DOHH2 (cell line): ENCODE measurements at regions not wholly inside any gene's neighbourhood (a gene's known extent, or its start where the extent isn't known, plus 50 kb on each side); places are given as distances from the start of the nearest gene placed in this dataset.

Experiments used
- H3F3A ChIP-seq: fragments of 200-600 bp; sonication (generic), shearing (Covaris generic); 2 replicates; pipeline ENCODE4 v1.6.0; 2016; ENCODE audit warnings: antibody characterized with exemption, mild to moderate bottlenecking; ENCODE audit not compliant: control insufficient read depth, insufficient read depth
- H3K27ac ChIP-seq: fragments of 200-600 bp; sonication (generic); 2 replicates; pipeline ENCODE4 v1.5.1; 2014; ENCODE audit warnings: low read depth, mild to moderate bottlenecking, low read length, moderate library complexity
- H3K27me3 ChIP-seq: fragments of 200-600 bp; sonication (generic); 2 replicates; pipeline ENCODE4 v1.6.1; 2014; ENCODE audit warnings: mild to moderate bottlenecking, low read length, mixed read lengths; ENCODE audit not compliant: control insufficient read depth
- H3K36me3 ChIP-seq: fragments of 200-600 bp; sonication (generic); 2 replicates; pipeline ENCODE4 v1.6.1; 2014; ENCODE audit warnings: mild to moderate bottlenecking, low read length, moderate library complexity, mixed read lengths; ENCODE audit not compliant: control insufficient read depth
- H3K4me1 ChIP-seq: fragments of 200-600 bp; sonication (generic); 2 replicates; pipeline ENCODE4 v1.6.1; 2014; ENCODE audit warnings: mild to moderate bottlenecking, low read length, mixed read lengths; ENCODE audit not compliant: control insufficient read depth
- H3K4me2 ChIP-seq: fragments of 200-600 bp; sonication (generic); 2 replicates; pipeline ENCODE4 v1.6.0; 2014; ENCODE audit warnings: mild to moderate bottlenecking, low read length, moderate library complexity
- H3K4me3 ChIP-seq: fragments of 200-600 bp; sonication (generic); 2 replicates; pipeline ENCODE4 v1.5.1; 2014; ENCODE audit warnings: mild to moderate bottlenecking, low read length, mixed read lengths
- H3K79me2 ChIP-seq: fragments of 200-600 bp; sonication (generic); 2 replicates; pipeline ENCODE4 v1.6.1; 2014; ENCODE audit warnings: mild to moderate bottlenecking, low read length, mixed read lengths; ENCODE audit not compliant: control insufficient read depth
- H3K9me2 ChIP-seq: fragments of 200-600 bp; sonication (generic); replicated peaks from 2 replicates; pipeline ENCODE4 v1.6.1; 2014; ENCODE audit warnings: mild to moderate bottlenecking, low read length, mixed read lengths; ENCODE audit not compliant: control insufficient read depth
- H3K9me3 ChIP-seq: fragments of 200-600 bp; sonication (generic); 2 replicates; pipeline ENCODE4 v1.6.1; 2014; ENCODE audit warnings: antibody characterized with exemption, low read length, mixed read lengths; ENCODE audit not compliant: control insufficient read depth, insufficient read depth
- H4K20me1 ChIP-seq: fragments of 200-600 bp; sonication (generic); 2 replicates; pipeline ENCODE4 v1.6.0; 2014; ENCODE audit warnings: low read depth, mild to moderate bottlenecking, antibody characterized with exemption, low read length, moderate library complexity; ENCODE audit not compliant: control insufficient read depth, insufficient read depth
- CTCF ChIP-seq: fragments of 200-600 bp; sonication (generic); IDR thresholded peaks from one replicate; pipeline ENCODE4 v1.5.1; 2014; ENCODE audit warnings: antibody characterized with exemption, mild to moderate bottlenecking, low read depth, low read length; ENCODE audit not compliant: poor library complexity, severe bottlenecking
- EZH2phosphoT487 ChIP-seq: fragments of 200-600 bp; sonication (generic); IDR thresholded peaks from 2 replicates; pipeline ENCODE4 v1.6.1; 2017; ENCODE audit warnings: borderline replicate concordance, mild to moderate bottlenecking, antibody characterized with exemption, low read length, moderate library complexity, mixed read lengths

GRCh38 chr2:187001248-187001647 is 152.3 kb upstream of the ZSWIM2 start:
- TF ChIP-seq EZH2phosphoT487 = no peak
- no peak for TF ChIP-seq CTCF
- H3K27me3 ChIP-seq = no peaks in the 10 kb centered on the region
- no peaks in the 10 kb centered on the region for H3K9me2 ChIP-seq
- no peaks in the 10 kb centered on the region for H3K79me2 ChIP-seq
- no peaks in the 10 kb centered on the region for H3F3A ChIP-seq
- no peak overlapping the region for H3K4me2 ChIP-seq
- H4K20me1 ChIP-seq = no peaks in the 10 kb centered on the region
- H3K4me1 ChIP-seq = no peaks in the 10 kb centered on the region
- no peak overlapping the region for H3K27ac ChIP-seq
- H3K36me3 ChIP-seq = no peaks in the 10 kb centered on the region
- no peaks in the 10 kb centered on the region for H3K9me3 ChIP-seq
- H3K4me3 ChIP-seq = no peak overlapping the region

GRCh38 chr2:186995092-186995491 is 146.1 kb upstream of the ZSWIM2 start:
- H4K20me1 ChIP-seq = no peaks in the 10 kb centered on the region
- H3K79me2 ChIP-seq = no peaks in the 10 kb centered on the region
- H3K36me3 ChIP-seq = no peaks in the 10 kb centered on the region
- H3K9me2 ChIP-seq = no peaks in the 10 kb centered on the region
- no peak overlapping the region for H3K27ac ChIP-seq
- no peaks in the 10 kb centered on the region for H3K9me3 ChIP-seq
- H3K4me3 ChIP-seq = no peak overlapping the region
- H3K4me2 ChIP-seq = no peak overlapping the region
- no peaks in the 10 kb centered on the region for H3K27me3 ChIP-seq
- no peaks in the 10 kb centered on the region for H3K4me1 ChIP-seq
- TF ChIP-seq EZH2phosphoT487 (no peak), CTCF (no peak)
- H3F3A ChIP-seq = no peaks in the 10 kb centered on the region

- Histone ChIP-seq H3K9me3 (no peaks in the 10 kb centered on the region), H3K79me2 (no peaks in the 10 kb centered on the region), H3K4me2 (no peak overlapping the region), H3K9me2 (no peaks in the 10 kb centered on the region), H4K20me1 (no peaks in the 10 kb centered on the region), H3K36me3 (no peaks in the 10 kb centered on the region), H3K4me1 (no peaks in the 10 kb centered on the region), H3F3A (no peaks in the 10 kb centered on the region), H3K27ac (no peak overlapping the region), H3K4me3 (no peak overlapping the region), H3K27me3 (no peaks in the 10 kb centered on the region)
- TF ChIP-seq CTCF = no peak
- no peak for TF ChIP-seq EZH2phosphoT487
Observed at GRCh38 chr2:186992597-186992996, 143.6 kb upstream of the ZSWIM2 start.

GRCh38 chr2:186991766-186992417 is 142.9 kb upstream of the ZSWIM2 start:
- no peaks in the 10 kb centered on the region for H3K27me3 ChIP-seq
- H3K79me2 ChIP-seq = no peaks in the 10 kb centered on the region
- no peaks in the 10 kb centered on the region for H3K9me2 ChIP-seq
- H3K4me1 ChIP-seq = no peaks in the 10 kb centered on the region
- TF ChIP-seq EZH2phosphoT487 (no peak), CTCF (no peak)
- no peak overlapping the region for H3K27ac ChIP-seq
- no peak overlapping the region for H3K4me2 ChIP-seq
- no peaks in the 10 kb centered on the region for H3K36me3 ChIP-seq
- no peaks in the 10 kb centered on the region for H3K9me3 ChIP-seq
- H4K20me1 ChIP-seq = no peaks in the 10 kb centered on the region
- H3K4me3 ChIP-seq = no peak overlapping the region
- no peaks in the 10 kb centered on the region for H3F3A ChIP-seq
